Uterus (tissue), 2 donors: ENCODE measurements at regions not wholly inside any gene's neighbourhood (a gene's known extent, or its start where the extent isn't known, plus 50 kb on each side); places are given as distances from the start of the nearest gene placed in this dataset.

Experiments used
- POLR2A ChIP-seq, 2 donors: fragments of 450-650 bp; IDR thresholded peaks; one replicate each; pipeline ENCODE4 v1.6.1; 2016; ENCODE audit warnings: antibody characterized with exemption in 2 of 2, mild to moderate bottlenecking in 1 of 2, moderate library complexity in 1 of 2
- TF ChIP-seq, protein P1 (sequence below), 4 experiments: fragments of 200-600 bp in 2 of 4; fragments of 450-650 bp in 2 of 4; sonication (generic) in 2 of 4; IDR thresholded peaks; one replicate each; pipeline ENCODE4 v1.5.1; 2016 to 2019; ENCODE audit warnings: antibody characterized with exemption in 4 of 4, mild to moderate bottlenecking in 2 of 4, moderate library complexity in 1 of 4

DNA sequence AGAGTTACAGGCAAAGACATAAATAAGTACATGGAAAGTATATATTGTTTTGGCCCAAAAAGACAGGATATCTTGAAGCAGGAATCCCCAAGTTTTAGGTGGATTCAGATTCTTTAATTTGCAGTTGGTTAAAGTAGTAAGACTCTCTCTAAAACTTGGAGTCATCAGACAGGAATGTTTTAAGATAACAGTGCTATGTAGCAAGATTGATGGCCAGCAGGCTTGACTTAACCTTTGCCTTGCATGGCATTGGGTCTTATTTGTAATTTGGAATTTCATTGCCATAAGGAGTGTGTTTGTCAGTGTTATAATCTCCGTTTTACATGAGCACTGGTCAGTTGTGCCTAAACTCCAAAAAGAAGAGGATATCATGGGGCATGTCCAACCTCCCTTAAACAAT is 727.6 kb upstream of the CHRM3 start:
- TF ChIP-seq, protein P1, sequence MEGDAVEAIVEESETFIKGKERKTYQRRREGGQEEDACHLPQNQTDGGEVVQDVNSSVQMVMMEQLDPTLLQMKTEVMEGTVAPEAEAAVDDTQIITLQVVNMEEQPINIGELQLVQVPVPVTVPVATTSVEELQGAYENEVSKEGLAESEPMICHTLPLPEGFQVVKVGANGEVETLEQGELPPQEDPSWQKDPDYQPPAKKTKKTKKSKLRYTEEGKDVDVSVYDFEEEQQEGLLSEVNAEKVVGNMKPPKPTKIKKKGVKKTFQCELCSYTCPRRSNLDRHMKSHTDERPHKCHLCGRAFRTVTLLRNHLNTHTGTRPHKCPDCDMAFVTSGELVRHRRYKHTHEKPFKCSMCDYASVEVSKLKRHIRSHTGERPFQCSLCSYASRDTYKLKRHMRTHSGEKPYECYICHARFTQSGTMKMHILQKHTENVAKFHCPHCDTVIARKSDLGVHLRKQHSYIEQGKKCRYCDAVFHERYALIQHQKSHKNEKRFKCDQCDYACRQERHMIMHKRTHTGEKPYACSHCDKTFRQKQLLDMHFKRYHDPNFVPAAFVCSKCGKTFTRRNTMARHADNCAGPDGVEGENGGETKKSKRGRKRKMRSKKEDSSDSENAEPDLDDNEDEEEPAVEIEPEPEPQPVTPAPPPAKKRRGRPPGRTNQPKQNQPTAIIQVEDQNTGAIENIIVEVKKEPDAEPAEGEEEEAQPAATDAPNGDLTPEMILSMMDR (IDR thresholded peaks at IDR 0.05): no peak
- TF ChIP-seq POLR2A (IDR thresholded peaks at IDR 0.05): no peak
